ENCODE measurements at regions not wholly inside any gene's neighbourhood (a gene's known extent, or its start where the extent isn't known, plus 50 kb on each side); places are given as distances from the start of the nearest gene placed in this dataset.

- TF ChIP-seq CTCF (IDR thresholded peaks at IDR 0.05) (no peak), POLR2A (IDR thresholded peaks at IDR 0.05) (no peak)
Measured at GRCh38 chr12:11961686-11962085, 109.1 kb upstream of the BCL2L14 start.
